ENCODE measurements at regions not wholly inside any gene's neighbourhood (a gene's known extent, or its start where the extent isn't known, plus 50 kb on each side); places are given as distances from the start of the nearest gene placed in this dataset.
"Not testable (repeated sequence)": the region's sequence is repeated elsewhere in the genome, so short reads cannot be mapped to it uniquely, and the experiment has no call there.

DNA sequence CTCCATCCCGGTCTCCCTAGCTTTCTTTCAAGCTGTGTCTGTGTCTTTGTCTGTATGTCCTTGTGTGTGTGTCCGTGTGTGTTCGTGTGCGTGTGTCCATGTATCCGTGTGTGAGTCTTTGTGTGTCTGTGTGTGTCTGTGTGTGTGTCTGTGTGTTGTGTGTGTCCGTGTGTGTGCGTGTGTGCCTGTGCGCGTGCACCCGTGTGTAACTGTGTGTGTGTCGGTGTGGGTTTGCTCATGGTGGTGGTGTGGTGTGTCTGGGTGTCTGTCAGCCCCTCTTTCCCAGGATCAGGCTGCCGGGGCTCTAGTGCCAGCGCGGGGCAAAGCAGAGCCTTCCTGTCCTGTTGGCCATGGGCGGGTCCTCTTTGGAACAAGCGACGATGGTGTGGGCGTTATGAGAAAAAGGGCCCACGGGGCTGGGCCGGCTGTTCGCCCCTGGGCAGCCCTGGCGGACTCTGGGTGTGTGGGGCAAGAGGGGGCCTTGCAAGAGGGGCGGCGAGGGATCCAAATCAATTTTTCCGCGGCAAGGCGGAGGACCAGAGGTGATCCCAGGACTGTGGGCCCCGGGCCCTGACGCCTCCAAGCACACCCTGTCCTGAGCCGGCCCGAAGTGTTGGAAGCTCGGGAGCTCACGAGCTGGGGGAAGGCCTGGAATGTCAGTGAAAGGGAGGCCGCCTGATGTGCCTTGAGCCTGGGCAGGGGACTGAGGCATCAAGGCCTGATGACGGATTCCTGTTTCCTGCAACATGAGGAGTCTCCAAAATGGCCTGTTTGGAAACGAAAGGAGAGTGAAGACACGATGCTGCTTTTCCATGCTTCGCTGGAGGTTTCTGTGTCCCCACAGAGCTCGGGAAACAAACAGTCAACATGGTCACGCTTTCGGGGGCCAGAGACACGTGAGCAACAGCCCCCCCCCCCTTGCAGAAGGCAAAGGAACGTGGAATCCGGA lies 3929.2 kb upstream of the OR11H1 start:
- no peak overlapping the region for H3K4me3 Mint-ChIP-seq
- no peaks in the 10 kb centered on the region for H3K27me3 Mint-ChIP-seq
- ChIA-PET POLR2A (no interaction called here), CTCF (no interaction called here)
- peaks cover 57% of the 10 kb centered on the region for H3K9me3 Mint-ChIP-seq
- no peaks in the 10 kb centered on the region for H3K4me1 Mint-ChIP-seq (ENCODE audit: low read depth)
- no peak for DNase-seq
- no peak overlapping the region for H3K27ac Mint-ChIP-seq
- intact Hi-C loops (cut with micrococcal nuclease) = no loop called here
- H3K36me3 Mint-ChIP-seq = peaks cover 3% of the 10 kb centered on the region

DNA sequence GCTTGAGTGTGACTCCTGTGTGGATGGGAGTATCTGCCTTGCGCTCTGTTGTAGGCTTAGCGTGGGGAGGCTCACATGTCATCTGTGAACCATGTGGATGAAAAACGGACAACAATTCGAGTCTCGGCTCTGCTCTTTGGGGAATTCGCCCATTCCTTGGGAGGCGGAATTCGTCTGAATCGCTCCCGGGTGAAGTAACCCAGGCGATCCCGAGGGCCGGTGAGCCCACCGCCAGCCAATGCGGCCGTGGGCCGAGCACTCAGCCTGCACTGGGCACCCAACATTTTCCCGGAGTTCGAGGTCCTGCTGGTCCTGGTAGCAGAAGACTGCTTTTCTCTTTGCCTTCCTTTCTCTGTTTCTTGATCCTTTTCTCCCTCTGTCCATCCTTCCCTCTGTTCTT lies 3928.5 kb upstream of the OR11H1 start:
- DNase-seq; POLR2A ChIA-PET; H3K4me1 Mint-ChIP-seq (ENCODE audit: low read depth); H3K27ac Mint-ChIP-seq; H3K36me3 Mint-ChIP-seq; CTCF ChIA-PET; H3K4me3 Mint-ChIP-seq; H3K27me3 Mint-ChIP-seq; intact Hi-C loops (cut with micrococcal nuclease): not testable (repeated sequence)
- peaks cover 54% of the 10 kb centered on the region for H3K9me3 Mint-ChIP-seq

GRCh38 chr22:11600161-11600560 lies 3927.8 kb upstream of the OR11H1 start:
- H3K4me1 Mint-ChIP-seq (ENCODE audit: low read depth); POLR2A ChIA-PET; H3K4me3 Mint-ChIP-seq; DNase-seq; intact Hi-C loops (cut with micrococcal nuclease); CTCF ChIA-PET; H3K27me3 Mint-ChIP-seq; H3K27ac Mint-ChIP-seq; H3K36me3 Mint-ChIP-seq: not testable (repeated sequence)
- peaks cover 52% of the 10 kb centered on the region for H3K9me3 Mint-ChIP-seq

- DNase-seq; H3K4me3 Mint-ChIP-seq; POLR2A ChIA-PET; H3K27ac Mint-ChIP-seq; H3K4me1 Mint-ChIP-seq (ENCODE audit: low read depth); CTCF ChIA-PET; intact Hi-C loops (cut with micrococcal nuclease); H3K27me3 Mint-ChIP-seq; H3K36me3 Mint-ChIP-seq: not testable (repeated sequence)
- H3K9me3 Mint-ChIP-seq = peaks cover 58% of the 10 kb centered on the region
These were observed 3926.8 kb upstream of the OR11H1 start for GRCh38 chr22:11600896-11601890.

DNA sequence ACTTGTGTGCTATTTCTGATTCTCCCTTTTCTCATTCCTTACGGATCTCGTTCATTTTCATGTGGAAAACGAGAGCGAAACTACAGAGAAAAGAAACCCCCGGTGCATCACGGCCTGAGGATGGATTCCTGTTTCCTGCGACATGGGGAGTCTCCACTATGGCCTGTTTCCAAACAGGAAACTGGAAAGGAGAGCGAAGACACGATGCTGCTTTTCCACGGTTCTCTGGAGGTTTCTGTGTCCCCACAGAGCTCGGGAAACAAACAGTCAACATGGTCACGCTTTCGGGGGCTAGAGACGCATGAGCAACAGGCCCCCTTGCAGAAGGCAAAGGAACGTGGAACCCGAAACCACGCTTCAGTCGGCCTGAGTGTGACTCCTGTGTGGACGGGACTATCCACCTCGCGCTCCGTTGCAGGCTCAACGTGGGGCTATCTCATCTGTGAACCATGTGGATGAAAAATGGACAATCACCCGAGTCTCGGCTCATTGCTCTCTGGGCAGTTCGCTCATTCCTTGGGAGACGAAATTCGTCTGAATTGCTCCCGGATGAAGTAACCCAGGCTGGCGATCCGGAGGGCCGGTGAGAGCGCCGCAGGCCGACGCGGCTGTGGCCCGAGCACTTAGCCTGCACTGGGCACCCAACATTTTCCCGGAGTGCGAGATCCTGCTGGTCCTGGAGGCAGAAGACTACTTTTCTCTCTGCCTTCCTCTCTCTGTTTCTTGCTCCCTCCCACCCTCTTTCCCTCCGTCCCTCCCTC lies 3923.2 kb upstream of the OR11H1 start:
- H3K36me3 Mint-ChIP-seq; H3K27ac Mint-ChIP-seq; H3K4me1 Mint-ChIP-seq (ENCODE audit: low read depth); intact Hi-C loops (cut with micrococcal nuclease); DNase-seq; POLR2A ChIA-PET; H3K4me3 Mint-ChIP-seq; H3K27me3 Mint-ChIP-seq; CTCF ChIA-PET: not testable (repeated sequence)
- H3K9me3 Mint-ChIP-seq = peaks cover 56% of the 10 kb centered on the region

DNA sequence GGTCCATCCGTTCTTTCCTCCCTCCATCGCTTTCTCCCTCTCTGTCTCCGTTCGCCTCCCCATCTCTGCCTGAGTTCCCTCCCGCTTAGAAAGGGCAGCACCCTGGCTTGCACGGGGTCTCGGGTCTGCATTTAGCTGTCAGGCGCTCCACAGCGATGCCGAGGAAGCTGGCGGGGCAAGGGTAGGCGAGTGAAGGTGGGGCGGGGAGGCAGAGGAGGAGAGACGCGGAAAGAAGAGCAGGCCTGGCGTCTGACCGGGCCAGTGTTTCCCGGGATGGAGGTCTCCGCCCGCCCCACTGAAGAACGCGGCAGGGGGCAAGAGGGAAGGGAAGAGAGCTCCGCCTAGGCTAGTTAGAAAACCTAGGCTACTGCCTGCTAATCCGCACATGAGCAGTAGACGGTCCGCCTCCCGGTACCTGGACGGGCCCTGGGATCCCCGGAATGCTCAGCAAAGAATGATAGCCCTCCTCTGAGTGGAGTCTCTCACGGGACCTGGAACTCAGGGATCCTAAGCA lies 3922.5 kb upstream of the OR11H1 start:
- CTCF ChIA-PET = no interaction called here
- POLR2A ChIA-PET = no interaction called here
- peaks cover 3% of the 10 kb centered on the region for H3K36me3 Mint-ChIP-seq
- no peaks in the 10 kb centered on the region for H3K4me1 Mint-ChIP-seq (ENCODE audit: low read depth)
- no peaks in the 10 kb centered on the region for H3K27me3 Mint-ChIP-seq
- no peak for DNase-seq
- H3K4me3 Mint-ChIP-seq = no peak overlapping the region
- intact Hi-C loops (cut with micrococcal nuclease) = no loop called here
- H3K27ac Mint-ChIP-seq = no peak overlapping the region
- peaks cover 55% of the 10 kb centered on the region for H3K9me3 Mint-ChIP-seq

DNA sequence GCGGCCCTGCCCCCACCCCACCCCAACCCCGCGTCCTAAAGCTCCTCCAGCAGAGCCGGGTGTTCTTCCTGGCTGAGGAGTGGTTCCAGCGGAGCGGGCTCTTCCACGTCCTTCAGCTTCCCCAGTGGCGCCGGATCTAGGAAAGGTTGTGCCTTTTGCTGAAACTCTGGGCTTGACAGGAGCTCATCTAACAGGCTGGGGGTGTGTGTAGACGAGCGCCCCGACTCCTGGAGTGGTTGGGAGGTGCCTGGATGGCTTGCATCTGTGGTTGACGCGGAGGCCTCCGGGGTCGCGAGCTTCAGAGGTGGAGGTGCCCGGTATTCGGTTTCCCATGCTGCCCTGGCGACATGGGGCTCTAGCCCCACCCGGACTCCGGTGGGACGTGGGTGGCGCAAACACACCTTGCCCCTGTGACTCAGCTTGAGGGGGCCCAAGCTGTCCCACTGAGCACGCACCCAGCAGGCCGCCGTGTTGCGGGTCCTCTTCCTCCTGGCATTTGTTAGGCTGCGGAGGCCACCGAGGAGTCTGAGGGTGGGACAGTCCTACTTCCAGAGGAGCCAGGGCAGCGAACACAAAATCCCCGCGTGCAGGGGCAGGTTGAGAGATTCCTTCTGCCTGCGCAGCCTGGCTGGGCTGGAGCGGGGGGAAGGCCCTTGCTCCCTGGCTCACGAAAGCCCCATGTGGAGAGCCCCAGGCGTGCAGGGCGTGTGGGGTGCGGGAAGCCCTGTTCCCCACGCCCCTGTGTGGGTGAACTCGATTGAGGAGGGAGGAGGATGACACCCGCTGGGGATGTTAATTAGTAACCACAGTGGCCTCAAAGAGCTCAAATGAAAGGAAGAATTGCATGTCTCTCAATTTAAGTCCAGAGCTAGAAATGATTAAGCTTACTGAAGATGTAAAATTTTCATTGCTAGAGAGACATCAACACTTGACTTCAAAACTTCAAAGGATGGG lies 3921.7 kb upstream of the OR11H1 start:
- H3K4me1 Mint-ChIP-seq (ENCODE audit: low read depth); H3K27me3 Mint-ChIP-seq; DNase-seq; H3K27ac Mint-ChIP-seq; CTCF ChIA-PET; H3K4me3 Mint-ChIP-seq; intact Hi-C loops (cut with micrococcal nuclease); H3K36me3 Mint-ChIP-seq; POLR2A ChIA-PET: not testable (repeated sequence)
- peaks cover 55% of the 10 kb centered on the region for H3K9me3 Mint-ChIP-seq

GRCh38 chr22:11607215-11607614 lies 3920.8 kb upstream of the OR11H1 start:
- POLR2A ChIA-PET; CTCF ChIA-PET; DNase-seq; H3K4me1 Mint-ChIP-seq (ENCODE audit: low read depth); H3K27ac Mint-ChIP-seq; H3K27me3 Mint-ChIP-seq; intact Hi-C loops (cut with micrococcal nuclease); H3K36me3 Mint-ChIP-seq; H3K4me3 Mint-ChIP-seq: not testable (repeated sequence)
- peaks cover 55% of the 10 kb centered on the region for H3K9me3 Mint-ChIP-seq

DNA sequence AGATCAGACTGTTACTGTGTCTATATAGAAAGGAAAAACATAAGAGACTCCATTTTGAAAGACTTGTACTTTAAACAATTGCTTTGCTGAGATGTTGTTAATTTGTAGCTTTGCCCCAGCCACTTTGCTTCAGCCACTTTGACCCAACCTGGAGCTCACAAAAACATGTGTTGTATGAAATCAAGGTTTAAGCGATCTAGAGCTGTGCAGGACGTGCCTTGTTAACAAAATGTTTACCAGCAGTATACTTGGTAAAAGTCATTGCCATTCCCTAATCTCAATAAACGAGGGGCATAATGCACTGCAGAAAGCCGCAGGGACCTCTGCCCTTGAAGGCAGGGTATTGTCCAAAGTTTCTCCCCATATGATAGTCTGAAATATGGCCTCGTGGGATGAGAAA lies 3919.5 kb upstream of the OR11H1 start:
- CTCF ChIA-PET; H3K4me3 Mint-ChIP-seq; intact Hi-C loops (cut with micrococcal nuclease); H3K27ac Mint-ChIP-seq; H3K27me3 Mint-ChIP-seq; H3K4me1 Mint-ChIP-seq (ENCODE audit: low read depth); DNase-seq; H3K36me3 Mint-ChIP-seq; POLR2A ChIA-PET: not testable (repeated sequence)
- peaks cover 56% of the 10 kb centered on the region for H3K9me3 Mint-ChIP-seq

GRCh38 chr22:11609193-11609592 lies 3918.8 kb upstream of the OR11H1 start:
- intact Hi-C loops (cut with micrococcal nuclease); CTCF ChIA-PET; H3K4me3 Mint-ChIP-seq; H3K27ac Mint-ChIP-seq; H3K36me3 Mint-ChIP-seq; H3K4me1 Mint-ChIP-seq (ENCODE audit: low read depth); DNase-seq; H3K27me3 Mint-ChIP-seq; POLR2A ChIA-PET: not testable (repeated sequence)
- H3K9me3 Mint-ChIP-seq = peaks cover 59% of the 10 kb centered on the region

GRCh38 chr22:11611280-11611679 lies 3916.7 kb upstream of the OR11H1 start:
- CTCF ChIA-PET; H3K36me3 Mint-ChIP-seq; H3K27me3 Mint-ChIP-seq; H3K27ac Mint-ChIP-seq; H3K4me3 Mint-ChIP-seq; H3K4me1 Mint-ChIP-seq (ENCODE audit: low read depth); intact Hi-C loops (cut with micrococcal nuclease); DNase-seq; POLR2A ChIA-PET: not testable (repeated sequence)
- H3K9me3 Mint-ChIP-seq = peaks cover 61% of the 10 kb centered on the region
